ENCODE measurements at regions not wholly inside any gene's neighbourhood (a gene's known extent, or its start where the extent isn't known, plus 50 kb on each side); places are given as distances from the start of the nearest gene placed in this dataset.

DNA sequence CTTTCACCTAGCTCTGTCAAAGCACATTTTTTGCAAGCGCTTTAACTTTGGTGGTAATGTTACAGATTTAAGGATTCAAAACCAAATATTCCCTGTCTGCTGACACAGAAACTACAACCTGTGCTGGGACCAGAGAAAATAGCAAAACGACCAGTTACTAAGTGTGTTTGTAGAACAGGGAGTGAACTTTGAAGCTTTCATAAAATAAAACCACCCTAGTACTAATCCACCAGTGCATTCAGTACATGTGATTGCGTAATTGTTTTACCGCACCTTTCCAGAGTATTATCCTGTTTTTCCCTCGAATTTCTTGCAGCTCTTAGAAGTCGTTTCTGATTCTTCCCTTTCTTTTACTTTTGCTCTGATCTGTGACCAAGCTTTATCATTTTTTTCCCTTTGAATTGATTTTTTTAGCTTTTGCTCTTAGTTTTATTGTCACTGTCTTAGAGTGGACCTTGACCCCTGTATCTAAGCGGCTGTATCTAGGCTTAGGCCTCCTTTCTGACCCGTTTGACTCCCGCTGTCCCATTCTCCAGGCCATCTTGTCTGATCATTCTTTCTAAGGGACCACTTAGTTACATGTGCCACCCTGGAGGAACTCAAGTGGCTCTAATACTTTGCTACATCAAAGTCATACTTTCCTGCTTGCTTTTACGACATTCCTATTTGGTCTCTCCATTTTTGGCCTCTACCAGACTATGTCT lies 429.4 kb downstream of the PCNX1 start:
- 93 to 94% methylated on average over 10 of the region's 10 CpGs for WGBS, 2 donors
- TF ChIP-seq, protein P1, sequence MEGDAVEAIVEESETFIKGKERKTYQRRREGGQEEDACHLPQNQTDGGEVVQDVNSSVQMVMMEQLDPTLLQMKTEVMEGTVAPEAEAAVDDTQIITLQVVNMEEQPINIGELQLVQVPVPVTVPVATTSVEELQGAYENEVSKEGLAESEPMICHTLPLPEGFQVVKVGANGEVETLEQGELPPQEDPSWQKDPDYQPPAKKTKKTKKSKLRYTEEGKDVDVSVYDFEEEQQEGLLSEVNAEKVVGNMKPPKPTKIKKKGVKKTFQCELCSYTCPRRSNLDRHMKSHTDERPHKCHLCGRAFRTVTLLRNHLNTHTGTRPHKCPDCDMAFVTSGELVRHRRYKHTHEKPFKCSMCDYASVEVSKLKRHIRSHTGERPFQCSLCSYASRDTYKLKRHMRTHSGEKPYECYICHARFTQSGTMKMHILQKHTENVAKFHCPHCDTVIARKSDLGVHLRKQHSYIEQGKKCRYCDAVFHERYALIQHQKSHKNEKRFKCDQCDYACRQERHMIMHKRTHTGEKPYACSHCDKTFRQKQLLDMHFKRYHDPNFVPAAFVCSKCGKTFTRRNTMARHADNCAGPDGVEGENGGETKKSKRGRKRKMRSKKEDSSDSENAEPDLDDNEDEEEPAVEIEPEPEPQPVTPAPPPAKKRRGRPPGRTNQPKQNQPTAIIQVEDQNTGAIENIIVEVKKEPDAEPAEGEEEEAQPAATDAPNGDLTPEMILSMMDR (IDR thresholded peaks at IDR 0.05), result no peak
- TF ChIP-seq POLR2A (IDR thresholded peaks at IDR 0.05), result no peak
- no peak for DNase-seq (ENCODE audit: low spot score in 2 of 2)
- intact Hi-C loops (cut with DNase I; ENCODE audit: low total_unique reads), result no loop called here
- no peak overlapping the region for H3K4me3 ChIP-seq (ENCODE audit: low read depth, poor library complexity, severe bottlenecking)

DNA sequence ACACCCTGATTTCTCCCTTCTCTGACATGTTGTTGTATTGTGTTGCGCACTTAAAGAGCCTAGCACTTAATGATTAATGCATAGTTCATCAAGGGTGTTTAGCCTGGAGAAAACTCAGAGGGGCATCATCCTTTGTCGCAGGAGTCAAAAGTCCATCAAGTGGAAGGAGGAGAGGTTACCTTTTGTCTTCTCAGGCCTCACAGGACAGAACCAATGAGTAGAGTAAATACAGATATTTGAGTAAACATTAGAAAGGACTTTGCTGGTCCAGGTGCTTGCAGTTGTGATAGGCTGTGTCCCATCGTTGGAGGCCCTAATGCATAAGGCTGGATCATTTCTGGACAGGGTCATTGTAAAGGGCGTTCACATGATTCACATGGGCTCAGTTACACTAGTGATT lies 430.9 kb downstream of the PCNX1 start:
- H3K4me3 ChIP-seq (ENCODE audit: low read depth, poor library complexity, severe bottlenecking), result no peak overlapping the region
- DNase-seq (ENCODE audit: low spot score in 2 of 2), result no peak
- intact Hi-C loops (cut with DNase I; ENCODE audit: low total_unique reads), result no loop called here
- WGBS, 2 donors, result 94% methylated on average over 4 of the region's 4 CpGs
- TF ChIP-seq, protein P1 (IDR thresholded peaks at IDR 0.05), result no peak
- no peak for TF ChIP-seq POLR2A (IDR thresholded peaks at IDR 0.05)

DNA sequence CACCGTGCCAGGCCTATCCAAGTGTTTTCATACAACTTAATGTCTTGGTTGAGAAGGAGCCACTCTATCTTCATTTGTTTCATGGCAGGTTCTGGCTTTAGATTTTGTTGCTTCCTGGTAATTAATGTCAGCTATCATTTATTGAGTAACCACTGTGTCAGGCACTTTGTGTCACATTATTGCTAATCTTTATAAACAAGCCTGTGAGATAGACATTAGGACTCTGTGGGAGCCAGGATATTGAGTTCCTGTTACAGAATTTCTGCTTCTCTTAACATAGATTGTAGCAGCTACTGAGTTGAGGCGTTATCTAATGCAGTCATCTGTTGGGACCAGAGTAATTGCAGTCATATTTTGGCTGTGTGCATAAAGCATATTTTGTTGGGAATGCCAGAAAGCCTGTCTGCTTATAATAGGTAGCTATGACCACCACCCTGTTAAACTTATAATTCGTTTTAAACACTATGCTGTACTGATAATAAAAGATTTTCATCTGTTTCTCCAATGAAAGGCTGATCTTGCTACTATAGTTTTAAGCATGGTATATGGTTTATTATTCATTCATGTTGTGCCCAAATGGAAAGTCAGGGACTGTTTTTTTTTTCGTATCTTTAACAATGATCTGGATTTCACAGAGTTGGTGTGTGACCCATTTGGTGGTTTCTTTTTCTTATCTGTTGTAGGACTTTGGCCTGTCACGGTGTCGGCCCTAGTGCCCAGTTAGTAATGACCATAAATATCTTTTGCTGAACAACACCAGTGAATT lies 432.6 kb downstream of the PCNX1 start:
- WGBS, 2 donors, result 86 to 88% methylated on average over 6 of the region's 6 CpGs
- DNase-seq (ENCODE audit: low spot score in 2 of 2), result no peak
- no peak overlapping the region for H3K4me3 ChIP-seq (ENCODE audit: low read depth, poor library complexity, severe bottlenecking)
- intact Hi-C loops (cut with DNase I; ENCODE audit: low total_unique reads), result no loop called here
- no peak for TF ChIP-seq POLR2A (IDR thresholded peaks at IDR 0.05)
- TF ChIP-seq, protein P1 (IDR thresholded peaks at IDR 0.05), result no peak

DNA sequence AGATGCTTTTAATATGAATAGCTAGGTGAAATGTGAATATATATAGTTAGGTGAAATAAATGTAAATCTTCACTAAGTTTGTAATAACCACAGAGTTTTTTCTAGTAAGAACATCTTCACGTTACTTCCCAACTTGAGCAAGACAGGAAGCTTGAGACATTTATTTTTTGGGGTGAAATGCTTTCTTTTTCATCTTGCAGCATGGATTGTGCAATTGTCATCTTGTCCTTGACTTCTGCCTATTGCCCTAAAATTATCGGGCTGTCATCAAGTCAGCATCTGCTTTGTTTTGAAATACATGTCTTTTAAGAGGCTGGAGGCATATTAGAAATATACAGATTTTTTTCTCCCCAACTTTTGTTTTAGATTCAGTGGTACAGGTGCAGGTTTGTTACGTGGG lies 433.9 kb downstream of the PCNX1 start:
- H3K4me3 ChIP-seq (ENCODE audit: low read depth, poor library complexity, severe bottlenecking), result no peak overlapping the region
- no peak for DNase-seq (ENCODE audit: low spot score in 2 of 2)
- intact Hi-C loops (cut with DNase I; ENCODE audit: low total_unique reads), result no loop called here
- WGBS, 2 donors, result 72 to 74% methylated on average over 3 of the region's 3 CpGs
- TF ChIP-seq, protein P1 (IDR thresholded peaks at IDR 0.05), result no peak
- TF ChIP-seq POLR2A (IDR thresholded peaks at IDR 0.05), result no peak

DNA sequence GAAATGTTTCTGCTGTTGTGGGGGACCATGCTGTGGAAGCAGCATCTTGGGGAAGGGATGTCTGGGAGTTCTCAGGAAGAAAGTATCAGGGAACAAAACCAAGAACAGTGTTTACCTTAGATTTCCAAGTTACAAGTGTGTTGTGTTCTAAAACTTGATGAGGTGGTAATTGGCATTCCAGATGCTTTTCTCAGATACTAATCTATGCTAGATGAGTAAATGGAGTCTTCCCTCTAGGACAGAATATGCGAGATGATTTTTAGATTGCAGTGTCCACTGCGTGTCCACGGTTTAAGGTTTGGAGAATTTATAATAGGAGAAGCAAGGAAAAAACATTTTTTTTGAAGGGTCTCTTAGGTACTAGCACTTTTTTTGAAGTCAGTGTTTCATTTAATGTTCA lies 436.5 kb downstream of the PCNX1 start:
- no peak overlapping the region for H3K4me3 ChIP-seq (ENCODE audit: low read depth, poor library complexity, severe bottlenecking)
- intact Hi-C loops (cut with DNase I; ENCODE audit: low total_unique reads), result no loop called here
- TF ChIP-seq, protein P1 (IDR thresholded peaks at IDR 0.05), result no peak
- TF ChIP-seq POLR2A (IDR thresholded peaks at IDR 0.05), result no peak
- 71 to 79% methylated on average over 3 of the region's 3 CpGs for WGBS, 2 donors
- DNase-seq (ENCODE audit: low spot score in 2 of 2), result no peak

Data from lower leg skin (tissue), 4 donors.